Osteocyte (in vitro differentiated cells): ENCODE measurements at regions not wholly inside any gene's neighbourhood (a gene's known extent, or its start where the extent isn't known, plus 50 kb on each side); places are given as distances from the start of the nearest gene placed in this dataset.

ENCODE experiments used
- DNase-seq: peaks from one replicate; pipeline ENCODE4 v3.0.0; 2021; ENCODE audit warnings: mixed read lengths; ENCODE audit not compliant: unreplicated experiment; ENCODE audit errors: extremely low spot score
- H3K27ac Mint-ChIP-seq: one replicate; pipeline ENCODE4 v1.8.0; 2021; ENCODE audit warnings: mild to moderate bottlenecking, mixed read lengths; ENCODE audit not compliant: unreplicated experiment
- H3K27me3 Mint-ChIP-seq: one replicate; pipeline ENCODE4 v1.8.0; 2021; ENCODE audit warnings: mixed read lengths; ENCODE audit not compliant: unreplicated experiment
- H3K36me3 Mint-ChIP-seq: one replicate; pipeline ENCODE4 v1.8.0; 2021; ENCODE audit warnings: mixed read lengths; ENCODE audit not compliant: unreplicated experiment
- H3K4me1 Mint-ChIP-seq: one replicate; pipeline ENCODE4 v1.8.0; 2021; ENCODE audit warnings: mixed read lengths; ENCODE audit not compliant: unreplicated experiment
- H3K4me3 Mint-ChIP-seq: one replicate; pipeline ENCODE4 v1.8.0; 2021; ENCODE audit warnings: mild to moderate bottlenecking, moderate library complexity, mixed read lengths; ENCODE audit not compliant: unreplicated experiment
- H3K9me3 Mint-ChIP-seq: one replicate; pipeline ENCODE4 v1.8.0; 2021; ENCODE audit warnings: mixed read lengths; ENCODE audit not compliant: unreplicated experiment
- TF ChIP-seq, protein P1 (sequence below): fragments of 200-600 bp; sonication (generic); IDR thresholded peaks from 2 replicates; pipeline ENCODE4 v1.5.0; 2021; ENCODE audit warnings: antibody characterized with exemption, mild to moderate bottlenecking, moderate library complexity

GRCh38 chr10:31136386-31136785 lies 104.7 kb upstream of the ZNF438 start:
- peaks cover 34% of the 10 kb centered on the region for H3K4me1 Mint-ChIP-seq
- no peaks in the 10 kb centered on the region for H3K9me3 Mint-ChIP-seq
- no peaks in the 10 kb centered on the region for H3K27me3 Mint-ChIP-seq
- TF ChIP-seq, protein P1, sequence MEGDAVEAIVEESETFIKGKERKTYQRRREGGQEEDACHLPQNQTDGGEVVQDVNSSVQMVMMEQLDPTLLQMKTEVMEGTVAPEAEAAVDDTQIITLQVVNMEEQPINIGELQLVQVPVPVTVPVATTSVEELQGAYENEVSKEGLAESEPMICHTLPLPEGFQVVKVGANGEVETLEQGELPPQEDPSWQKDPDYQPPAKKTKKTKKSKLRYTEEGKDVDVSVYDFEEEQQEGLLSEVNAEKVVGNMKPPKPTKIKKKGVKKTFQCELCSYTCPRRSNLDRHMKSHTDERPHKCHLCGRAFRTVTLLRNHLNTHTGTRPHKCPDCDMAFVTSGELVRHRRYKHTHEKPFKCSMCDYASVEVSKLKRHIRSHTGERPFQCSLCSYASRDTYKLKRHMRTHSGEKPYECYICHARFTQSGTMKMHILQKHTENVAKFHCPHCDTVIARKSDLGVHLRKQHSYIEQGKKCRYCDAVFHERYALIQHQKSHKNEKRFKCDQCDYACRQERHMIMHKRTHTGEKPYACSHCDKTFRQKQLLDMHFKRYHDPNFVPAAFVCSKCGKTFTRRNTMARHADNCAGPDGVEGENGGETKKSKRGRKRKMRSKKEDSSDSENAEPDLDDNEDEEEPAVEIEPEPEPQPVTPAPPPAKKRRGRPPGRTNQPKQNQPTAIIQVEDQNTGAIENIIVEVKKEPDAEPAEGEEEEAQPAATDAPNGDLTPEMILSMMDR: no peak
- H3K4me3 Mint-ChIP-seq: no peak overlapping the region
- DNase-seq: no peak
- no peaks in the 10 kb centered on the region for H3K36me3 Mint-ChIP-seq
- H3K27ac Mint-ChIP-seq: no peak overlapping the region

- no peaks in the 10 kb centered on the region for H3K27me3 Mint-ChIP-seq
- no peak overlapping the region for H3K27ac Mint-ChIP-seq
- peaks cover 34% of the 10 kb centered on the region for H3K4me1 Mint-ChIP-seq
- H3K36me3 Mint-ChIP-seq: no peaks in the 10 kb centered on the region
- TF ChIP-seq, protein P1: no peak
- DNase-seq: no peak
- no peaks in the 10 kb centered on the region for H3K9me3 Mint-ChIP-seq
- H3K4me3 Mint-ChIP-seq: no peak overlapping the region
Measured at GRCh38 chr10:31136930-31137885, 105.5 kb upstream of the ZNF438 start.

GRCh38 chr10:31138026-31138553 lies 106.4 kb upstream of the ZNF438 start:
- Mint-ChIP-seq H3K36me3 (no peaks in the 10 kb centered on the region), H3K27me3 (no peaks in the 10 kb centered on the region), H3K4me3 (no peak overlapping the region), H3K27ac (no peak overlapping the region), H3K9me3 (no peaks in the 10 kb centered on the region), H3K4me1 (peaks cover 29% of the 10 kb centered on the region)
- TF ChIP-seq, protein P1: no peak
- no peak for DNase-seq

DNA sequence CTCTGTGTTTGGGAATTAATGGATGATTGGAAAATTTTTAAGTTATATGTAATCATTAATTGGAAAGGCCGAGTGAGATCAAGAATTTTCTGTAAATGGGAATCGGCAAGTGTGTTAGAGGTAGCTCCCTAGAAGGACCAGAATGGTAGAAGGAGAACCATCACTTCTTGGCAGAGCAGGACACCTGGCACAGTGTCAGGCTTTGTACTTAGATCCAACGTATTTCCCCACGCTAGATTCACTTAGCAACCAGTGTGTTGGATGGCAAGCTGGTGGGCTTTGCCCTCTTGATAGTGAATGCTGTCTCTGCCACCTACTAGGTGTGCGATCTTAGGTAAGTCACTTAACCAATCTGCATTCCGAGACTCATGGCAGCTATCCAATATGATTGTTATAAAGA lies 107.8 kb upstream of the ZNF438 start:
- TF ChIP-seq, protein P1: no peak
- Mint-ChIP-seq H3K9me3 (no peaks in the 10 kb centered on the region), H3K36me3 (no peaks in the 10 kb centered on the region), H3K4me3 (no peak overlapping the region), H3K4me1 (peaks cover 21% of the 10 kb centered on the region), H3K27me3 (no peaks in the 10 kb centered on the region), H3K27ac (no peak overlapping the region)
- no peak for DNase-seq

GRCh38 chr10:31140716-31141115 lies 109.1 kb upstream of the ZNF438 start:
- TF ChIP-seq, protein P1: no peak
- no peak overlapping the region for H3K27ac Mint-ChIP-seq
- H3K4me1 Mint-ChIP-seq: peaks cover 13% of the 10 kb centered on the region

More at GRCh38 chr10:31140716-31141115, 109.1 kb upstream of the ZNF438 start:
- H3K36me3 Mint-ChIP-seq: no peaks in the 10 kb centered on the region
- DNase-seq: no peak
- no peak overlapping the region for H3K4me3 Mint-ChIP-seq
- no peaks in the 10 kb centered on the region for H3K9me3 Mint-ChIP-seq
- H3K27me3 Mint-ChIP-seq: no peaks in the 10 kb centered on the region
